GM12878 (cell line): ENCODE measurements at regions not wholly inside any gene's neighbourhood (a gene's known extent, or its start where the extent isn't known, plus 50 kb on each side); places are given as distances from the start of the nearest gene placed in this dataset.

Experiments
- ATAC-seq: fragments of 200-7000 bp; cut with Tn5 transposase; 3 replicates; pipeline ENCODE4 v1.9.1; 2020; ENCODE audit warnings: mild to moderate bottlenecking, moderate library complexity
- BruUV-seq: library from RNA; stranded (reverse); fragments of 400-500 nt; replicated peaks from 2 replicates; lab custom pipeline; 2021; lab: Mats Ljungman, UMichigan
- CTCF ChIA-PET: fragments of 300-600 bp; sonication (Branson Sonifier 250); formaldehyde crosslinking; extraction: SDS; loops from one replicate; lab custom pipeline; 2021; ENCODE audit warnings: inconsistent platforms; lab: Yijun Ruan, JAX
- POLR2A ChIA-PET: fragments of 350-600 bp; formaldehyde crosslinking; extraction: SDS; loops from one replicate; lab custom pipeline; 2021; ENCODE audit warnings: inconsistent platforms; lab: Charles Lee
- RAD21 ChIA-PET: fragments of 300-600 bp; sonication (Branson Sonifier 250); formaldehyde crosslinking; loops from one replicate; lab custom pipeline; 2023; ENCODE audit warnings: antibody characterized with exemption; ENCODE audit not compliant: unreplicated experiment; lab: Charles Lee
- SMC1A ChIA-PET: fragments of 300-600 bp; sonication (Branson Sonifier 250); formaldehyde crosslinking; loops from one replicate; lab custom pipeline; 2023; ENCODE audit not compliant: unreplicated experiment, uncharacterized antibody; lab: Charles Lee
- DNase-seq: peaks from one replicate; pipeline ENCODE4 v3.0.0-alpha.2; 2011; ENCODE audit warnings: low read depth, low spot score
- FAIRE-seq: peaks from 3 replicates; lab custom pipeline; 2011; peaks lifted over from hg19 to GRCh38; lab: Jason Lieb, UNC
- H2AFZ ChIP-seq: 2 replicates; pipeline ENCODE4 v1.6.0; 2011; ENCODE audit warnings: low read depth, low read length, control low read depth; ENCODE audit not compliant: control insufficient read depth
- H3K27ac ChIP-seq: 2 replicates; pipeline ENCODE4 v1.5.1; 2011; ENCODE audit warnings: control low read depth; ENCODE audit not compliant: control insufficient read depth, insufficient read depth
- H3K27me3 ChIP-seq, 2 experiments: replicated peaks in 1 of 2; 2 replicates each; pipeline versions ENCODE4 v1.6.0 to v1.6.1; 2011; ENCODE audit warnings: low read length in 1 of 2; ENCODE audit not compliant: control insufficient read depth in 2 of 2, insufficient read depth in 2 of 2
- H3K36me3 ChIP-seq, 2 experiments: 2 replicates each; pipeline ENCODE4 v1.5.1; 2011; ENCODE audit warnings: low read length in 1 of 2; ENCODE audit not compliant: control insufficient read depth in 2 of 2, insufficient read depth in 2 of 2
- H3K4me1 ChIP-seq: 2 replicates; pipeline ENCODE4 v1.6.1; 2011; ENCODE audit warnings: mild to moderate bottlenecking, low read length, moderate library complexity, mixed read lengths; ENCODE audit not compliant: control insufficient read depth, insufficient read depth
- H3K4me2 ChIP-seq: 2 replicates; pipeline ENCODE4 v1.6.0; 2011; ENCODE audit warnings: control low read depth; ENCODE audit not compliant: control insufficient read depth, insufficient read depth
- H3K4me3 ChIP-seq: fragments of 200-600 bp; sonication (generic); 2 replicates; pipeline ENCODE4 v1.5.1; 2016
- H3K79me2 ChIP-seq: 2 replicates; pipeline ENCODE4 v1.6.0; 2011; ENCODE audit warnings: low read length; ENCODE audit not compliant: control insufficient read depth, insufficient read depth
- H3K9ac ChIP-seq: 2 replicates; pipeline ENCODE4 v1.8.0; 2011; ENCODE audit warnings: low read length, control low read depth, mixed read lengths; ENCODE audit not compliant: control insufficient read depth, insufficient read depth
- H3K9me3 ChIP-seq: replicated peaks from 3 replicates; pipeline ENCODE4 v1.5.1; 2011; ENCODE audit warnings: mild to moderate bottlenecking, low read length; ENCODE audit not compliant: control insufficient read depth, insufficient read depth
- H4K20me1 ChIP-seq: 2 replicates; pipeline ENCODE4 v1.6.0; 2011; ENCODE audit not compliant: control insufficient read depth, insufficient read depth
- ASH2L ChIP-seq: fragments of 300-600, 200-600 bp; sonication (generic); IDR thresholded peaks from 2 replicates; pipeline ENCODE4 v1.6.1; 2017; ENCODE audit warnings: low read depth, mild to moderate bottlenecking, borderline replicate concordance
- CHD1 ChIP-seq: IDR thresholded peaks from 2 replicates; pipeline ENCODE4 v1.6.1; 2012; ENCODE audit warnings: low read depth, low read length, improper control_type of control experiment
- GATAD2B ChIP-seq: fragments of 450-650 bp; conservative IDR thresholded peaks from 2 replicates; pipeline ENCODE4 v1.6.1; 2017; ENCODE audit warnings: low read depth, mild to moderate bottlenecking, moderate library complexity
- KDM1A ChIP-seq: fragments of 200-600 bp; sonication (generic); IDR thresholded peaks from 2 replicates; pipeline ENCODE4 v1.6.1; 2016; ENCODE audit warnings: borderline replicate concordance
- LARP7 ChIP-seq: fragments of 450-650 bp; IDR thresholded peaks from 2 replicates; pipeline ENCODE4 v1.6.1; 2017; ENCODE audit warnings: mild to moderate bottlenecking
- MTA3 ChIP-seq: IDR thresholded peaks from 2 replicates; pipeline ENCODE4 v1.6.1; 2012; ENCODE audit warnings: low read length, inconsistent platforms, borderline replicate concordance
- MYC ChIP-seq: IDR thresholded peaks from 2 replicates; pipeline ENCODE4 v1.6.1; 2011; ENCODE audit warnings: mild to moderate bottlenecking, low read length, moderate library complexity, inconsistent platforms; ENCODE audit not compliant: insufficient read depth, insufficient replicate concordance, insufficient read length, severe bottlenecking
- NFIC ChIP-seq: IDR thresholded peaks from 2 replicates; pipeline ENCODE4 v1.6.1; 2012; ENCODE audit warnings: low read depth, mild to moderate bottlenecking, inconsistent platforms, low read length, moderate library complexity
- PAX5 ChIP-seq: IDR thresholded peaks from 2 replicates; pipeline ENCODE4 v1.6.1; 2011; ENCODE audit warnings: low read depth, low read length, borderline replicate concordance
- SREBF1 ChIP-seq: IDR thresholded peaks from 2 replicates; pipeline ENCODE4 v1.6.1; 2012; ENCODE audit warnings: mild to moderate bottlenecking, low read length
- SRF ChIP-seq, 2 experiments: IDR thresholded peaks; 2 replicates each; pipeline ENCODE4 v1.6.1; 2011; ENCODE audit warnings: low read depth in 2 of 2, low read length in 2 of 2, mild to moderate bottlenecking in 1 of 2, moderate library complexity in 1 of 2
- WGBS: methylation state at CpG from one replicate; pipeline ENCODE4 v1.1.6; 2016; ENCODE audit warnings: low lambda C conversion rate; ENCODE audit not compliant: insufficient replicate concordance, insufficient coverage; ENCODE audit errors: missing lambda C conversion rate; 5-methylcytosine and 5-hydroxymethylcytosine counted together
- in situ Hi-C: fragments of 300-500 bp; cut with MboI; formaldehyde crosslinking; loops from 9 replicates; pipeline ENCODE4 v1.14.3; 2018; ENCODE audit warnings: mixed read lengths
- intact Hi-C: fragments of 100-400 bp; cut with micrococcal nuclease; formaldehyde crosslinking; loops from one replicate; pipeline ENCODE4 v1.14.2; 2022; ENCODE audit not compliant: unreplicated experiment
- TF ChIP-seq, protein P1 (sequence below): fragments of 450-650 bp; formaldehyde crosslinking; IDR thresholded peaks from 2 replicates; pipeline ENCODE4 v1.4.0; 2020; ENCODE audit warnings: mild to moderate bottlenecking, moderate library complexity
- TF ChIP-seq, protein P2 (sequence below): IDR thresholded peaks from 2 replicates; pipeline ENCODE4 v1.6.1; 2012; ENCODE audit warnings: improper control_type of control experiment, low read depth, low read length; ENCODE audit not compliant: insufficient replicate concordance
- TF ChIP-seq, protein P3 (sequence below): IDR thresholded peaks from 2 replicates; pipeline ENCODE4 v1.6.1; 2011; ENCODE audit warnings: borderline replicate concordance, low read depth, mild to moderate bottlenecking, moderate library complexity, mixed read lengths, low read length; ENCODE audit not compliant: insufficient read depth; ENCODE audit errors: extremely low read length

DNA sequence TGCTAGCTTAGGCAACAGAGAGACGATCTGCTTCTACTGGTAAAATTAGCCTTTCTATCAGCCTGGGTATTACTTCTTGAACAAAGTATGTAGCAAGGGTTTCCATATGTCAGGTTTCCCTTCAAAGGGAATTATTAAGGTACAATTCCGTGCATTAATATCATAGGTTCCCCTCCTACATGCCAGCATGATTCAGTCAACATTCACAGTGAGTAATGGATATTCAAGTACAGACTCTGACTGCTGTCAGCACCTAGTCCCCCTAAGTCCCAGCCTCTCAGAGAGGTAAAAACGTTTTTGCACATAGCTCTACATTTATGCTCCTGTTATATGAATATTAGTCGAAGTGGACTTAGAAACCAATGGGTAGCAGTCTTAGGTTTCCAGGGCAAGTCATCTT, 322.4 kb upstream of the CCNG1 start:
- ChIA-PET SMC1A (interaction anchor here (0.6 to 1.0 kb wide), 2 partner anchors 17 to 60 kb away, joined by 3 read pairs; no protein-coding TSS in a partner anchor), POLR2A (no interaction called here), CTCF (no interaction called here), RAD21 (no interaction called here)
- H4K20me1 ChIP-seq, result no peaks in the 10 kb centered on the region
- TF ChIP-seq, protein P1, sequence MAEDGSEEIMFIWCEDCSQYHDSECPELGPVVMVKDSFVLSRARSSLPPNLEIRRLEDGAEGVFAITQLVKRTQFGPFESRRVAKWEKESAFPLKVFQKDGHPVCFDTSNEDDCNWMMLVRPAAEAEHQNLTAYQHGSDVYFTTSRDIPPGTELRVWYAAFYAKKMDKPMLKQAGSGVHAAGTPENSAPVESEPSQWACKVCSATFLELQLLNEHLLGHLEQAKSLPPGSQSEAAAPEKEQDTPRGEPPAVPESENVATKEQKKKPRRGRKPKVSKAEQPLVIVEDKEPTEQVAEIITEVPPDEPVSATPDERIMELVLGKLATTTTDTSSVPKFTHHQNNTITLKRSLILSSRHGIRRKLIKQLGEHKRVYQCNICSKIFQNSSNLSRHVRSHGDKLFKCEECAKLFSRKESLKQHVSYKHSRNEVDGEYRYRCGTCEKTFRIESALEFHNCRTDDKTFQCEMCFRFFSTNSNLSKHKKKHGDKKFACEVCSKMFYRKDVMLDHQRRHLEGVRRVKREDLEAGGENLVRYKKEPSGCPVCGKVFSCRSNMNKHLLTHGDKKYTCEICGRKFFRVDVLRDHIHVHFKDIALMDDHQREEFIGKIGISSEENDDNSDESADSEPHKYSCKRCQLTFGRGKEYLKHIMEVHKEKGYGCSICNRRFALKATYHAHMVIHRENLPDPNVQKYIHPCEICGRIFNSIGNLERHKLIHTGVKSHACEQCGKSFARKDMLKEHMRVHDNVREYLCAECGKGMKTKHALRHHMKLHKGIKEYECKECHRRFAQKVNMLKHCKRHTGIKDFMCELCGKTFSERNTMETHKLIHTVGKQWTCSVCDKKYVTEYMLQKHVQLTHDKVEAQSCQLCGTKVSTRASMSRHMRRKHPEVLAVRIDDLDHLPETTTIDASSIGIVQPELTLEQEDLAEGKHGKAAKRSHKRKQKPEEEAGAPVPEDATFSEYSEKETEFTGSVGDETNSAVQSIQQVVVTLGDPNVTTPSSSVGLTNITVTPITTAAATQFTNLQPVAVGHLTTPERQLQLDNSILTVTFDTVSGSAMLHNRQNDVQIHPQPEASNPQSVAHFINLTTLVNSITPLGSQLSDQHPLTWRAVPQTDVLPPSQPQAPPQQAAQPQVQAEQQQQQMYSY (CRISPR knock-in tag), result no peak
- TF ChIP-seq, protein P2, sequence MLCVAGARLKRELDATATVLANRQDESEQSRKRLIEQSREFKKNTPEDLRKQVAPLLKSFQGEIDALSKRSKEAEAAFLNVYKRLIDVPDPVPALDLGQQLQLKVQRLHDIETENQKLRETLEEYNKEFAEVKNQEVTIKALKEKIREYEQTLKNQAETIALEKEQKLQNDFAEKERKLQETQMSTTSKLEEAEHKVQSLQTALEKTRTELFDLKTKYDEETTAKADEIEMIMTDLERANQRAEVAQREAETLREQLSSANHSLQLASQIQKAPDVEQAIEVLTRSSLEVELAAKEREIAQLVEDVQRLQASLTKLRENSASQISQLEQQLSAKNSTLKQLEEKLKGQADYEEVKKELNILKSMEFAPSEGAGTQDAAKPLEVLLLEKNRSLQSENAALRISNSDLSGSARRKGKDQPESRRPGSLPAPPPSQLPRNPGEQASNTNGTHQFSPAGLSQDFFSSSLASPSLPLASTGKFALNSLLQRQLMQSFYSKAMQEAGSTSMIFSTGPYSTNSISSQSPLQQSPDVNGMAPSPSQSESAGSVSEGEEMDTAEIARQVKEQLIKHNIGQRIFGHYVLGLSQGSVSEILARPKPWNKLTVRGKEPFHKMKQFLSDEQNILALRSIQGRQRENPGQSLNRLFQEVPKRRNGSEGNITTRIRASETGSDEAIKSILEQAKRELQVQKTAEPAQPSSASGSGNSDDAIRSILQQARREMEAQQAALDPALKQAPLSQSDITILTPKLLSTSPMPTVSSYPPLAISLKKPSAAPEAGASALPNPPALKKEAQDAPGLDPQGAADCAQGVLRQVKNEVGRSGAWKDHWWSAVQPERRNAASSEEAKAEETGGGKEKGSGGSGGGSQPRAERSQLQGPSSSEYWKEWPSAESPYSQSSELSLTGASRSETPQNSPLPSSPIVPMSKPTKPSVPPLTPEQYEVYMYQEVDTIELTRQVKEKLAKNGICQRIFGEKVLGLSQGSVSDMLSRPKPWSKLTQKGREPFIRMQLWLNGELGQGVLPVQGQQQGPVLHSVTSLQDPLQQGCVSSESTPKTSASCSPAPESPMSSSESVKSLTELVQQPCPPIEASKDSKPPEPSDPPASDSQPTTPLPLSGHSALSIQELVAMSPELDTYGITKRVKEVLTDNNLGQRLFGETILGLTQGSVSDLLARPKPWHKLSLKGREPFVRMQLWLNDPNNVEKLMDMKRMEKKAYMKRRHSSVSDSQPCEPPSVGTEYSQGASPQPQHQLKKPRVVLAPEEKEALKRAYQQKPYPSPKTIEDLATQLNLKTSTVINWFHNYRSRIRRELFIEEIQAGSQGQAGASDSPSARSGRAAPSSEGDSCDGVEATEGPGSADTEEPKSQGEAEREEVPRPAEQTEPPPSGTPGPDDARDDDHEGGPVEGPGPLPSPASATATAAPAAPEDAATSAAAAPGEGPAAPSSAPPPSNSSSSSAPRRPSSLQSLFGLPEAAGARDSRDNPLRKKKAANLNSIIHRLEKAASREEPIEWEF, result no peak
- TF ChIP-seq ASH2L (no peak), MTA3 (no peak), KDM1A (no peak), GATAD2B (no peak), CHD1 (no peak), LARP7 (no peak), SREBF1 (no peak), SRF (IDR thresholded peaks at IDR 0.05; ENCODE audit: low read depth in 2 of 2, low read length in 2 of 2) (no peak), PAX5 (no peak), MYC (no peak), NFIC (no peak)
- TF ChIP-seq, protein P3, sequence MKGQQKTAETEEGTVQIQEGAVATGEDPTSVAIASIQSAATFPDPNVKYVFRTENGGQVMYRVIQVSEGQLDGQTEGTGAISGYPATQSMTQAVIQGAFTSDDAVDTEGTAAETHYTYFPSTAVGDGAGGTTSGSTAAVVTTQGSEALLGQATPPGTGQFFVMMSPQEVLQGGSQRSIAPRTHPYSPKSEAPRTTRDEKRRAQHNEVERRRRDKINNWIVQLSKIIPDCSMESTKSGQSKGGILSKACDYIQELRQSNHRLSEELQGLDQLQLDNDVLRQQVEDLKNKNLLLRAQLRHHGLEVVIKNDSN, result no peak
- H3K4me1 ChIP-seq, result no peaks in the 10 kb centered on the region
- no peak overlapping the region for H2AFZ ChIP-seq
- BruUV-seq, result no TSS peak
- no peak overlapping the region for H3K27ac ChIP-seq
- intact Hi-C loops (no loop called here), in situ Hi-C loops (no loop called here)
- ATAC-seq, result no peak
- WGBS, result 40% methylated on average over 4 of the region's 4 CpGs
- no peak overlapping the region for H3K4me2 ChIP-seq
- H3K9me3 ChIP-seq, result no peaks in the 10 kb centered on the region
- H3K79me2 ChIP-seq, result no peaks in the 10 kb centered on the region
- no peak overlapping the region for H3K4me3 ChIP-seq
- no peak for FAIRE-seq
- H3K9ac ChIP-seq, result no peak overlapping the region
- no peaks in the 10 kb centered on the region for H3K27me3 ChIP-seq
- no peaks in the 10 kb centered on the region for H3K36me3 ChIP-seq
- no peak for DNase-seq
